Vagina (tissue), 2 donors: ENCODE measurements at regions not wholly inside any gene's neighbourhood (a gene's known extent, or its start where the extent isn't known, plus 50 kb on each side); places are given as distances from the start of the nearest gene placed in this dataset.

Experiments used
- POLR2A ChIP-seq, 2 donors: fragments of 450-650 bp; IDR thresholded peaks; one replicate each; pipeline ENCODE4 v1.6.1; 2017; ENCODE audit warnings: antibody characterized with exemption in 2 of 2, mild to moderate bottlenecking in 2 of 2, moderate library complexity in 2 of 2
- POLR2AphosphoS5 ChIP-seq, 2 donors: sonication (generic); formaldehyde crosslinking; IDR thresholded peaks; one replicate each; pipeline ENCODE4 v1.9.0; 2017; ENCODE audit warnings: antibody characterized with exemption in 2 of 2, mild to moderate bottlenecking in 2 of 2, low read depth in 1 of 2; ENCODE audit not compliant: insufficient read depth in 1 of 2
- TF ChIP-seq, protein P1 (sequence below), 3 experiments: fragments of 450-650 bp in 2 of 3; fragments of 200-600 bp in 1 of 3; sonication (generic) in 1 of 3; IDR thresholded peaks; one replicate each; pipeline ENCODE4 v1.5.1; 2017 to 2019; ENCODE audit warnings: antibody characterized with exemption in 3 of 3, mild to moderate bottlenecking in 2 of 3, moderate library complexity in 2 of 3

DNA sequence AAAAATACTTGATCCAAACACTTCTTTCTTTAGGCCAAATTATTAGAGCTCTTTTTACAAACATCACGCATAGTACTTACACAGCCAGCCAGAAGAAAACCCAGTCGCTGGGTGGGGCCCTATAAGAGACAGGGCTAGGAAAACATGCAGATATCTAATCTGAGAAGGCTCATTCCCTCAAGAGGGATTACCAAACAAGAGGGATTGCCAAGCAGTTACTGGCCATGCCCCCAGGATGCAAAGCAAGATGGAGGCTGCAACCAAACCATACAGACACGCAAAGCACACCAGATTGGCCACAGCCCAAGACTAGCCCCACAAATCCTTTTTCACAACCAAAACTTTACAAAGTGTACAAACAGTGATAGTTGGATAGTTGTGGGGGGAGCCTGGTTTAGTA is 1235.4 kb upstream of the GJE1 start:
- TF ChIP-seq POLR2AphosphoS5 (IDR thresholded peaks at IDR 0.05; ENCODE audit: insufficient read depth in 1 of 2, low read depth in 1 of 2), result no peak
- no peak for TF ChIP-seq POLR2A (IDR thresholded peaks at IDR 0.05)
- TF ChIP-seq, protein P1, sequence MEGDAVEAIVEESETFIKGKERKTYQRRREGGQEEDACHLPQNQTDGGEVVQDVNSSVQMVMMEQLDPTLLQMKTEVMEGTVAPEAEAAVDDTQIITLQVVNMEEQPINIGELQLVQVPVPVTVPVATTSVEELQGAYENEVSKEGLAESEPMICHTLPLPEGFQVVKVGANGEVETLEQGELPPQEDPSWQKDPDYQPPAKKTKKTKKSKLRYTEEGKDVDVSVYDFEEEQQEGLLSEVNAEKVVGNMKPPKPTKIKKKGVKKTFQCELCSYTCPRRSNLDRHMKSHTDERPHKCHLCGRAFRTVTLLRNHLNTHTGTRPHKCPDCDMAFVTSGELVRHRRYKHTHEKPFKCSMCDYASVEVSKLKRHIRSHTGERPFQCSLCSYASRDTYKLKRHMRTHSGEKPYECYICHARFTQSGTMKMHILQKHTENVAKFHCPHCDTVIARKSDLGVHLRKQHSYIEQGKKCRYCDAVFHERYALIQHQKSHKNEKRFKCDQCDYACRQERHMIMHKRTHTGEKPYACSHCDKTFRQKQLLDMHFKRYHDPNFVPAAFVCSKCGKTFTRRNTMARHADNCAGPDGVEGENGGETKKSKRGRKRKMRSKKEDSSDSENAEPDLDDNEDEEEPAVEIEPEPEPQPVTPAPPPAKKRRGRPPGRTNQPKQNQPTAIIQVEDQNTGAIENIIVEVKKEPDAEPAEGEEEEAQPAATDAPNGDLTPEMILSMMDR (IDR thresholded peaks at IDR 0.05), result no peak
